ENCODE measurements at regions not wholly inside any gene's neighbourhood (a gene's known extent, or its start where the extent isn't known, plus 50 kb on each side); places are given as distances from the start of the nearest gene placed in this dataset.

- no peak for DNase-seq (ENCODE audit: low spot score in 2 of 2)
- Histone ChIP-seq H3K36me3 (no peaks in the 10 kb centered on the region), H3K27ac (no peak overlapping the region), H3K4me1 (no peaks in the 10 kb centered on the region), H3K9me3 (no peaks in the 10 kb centered on the region), H3K27me3 (no peaks in the 10 kb centered on the region), H3K4me3 (no peak overlapping the region)
- WGBS, result 74% methylated on average over 3 of the region's 3 CpGs
- TF ChIP-seq CTCF (IDR thresholded peaks at IDR 0.05), result no peak
- TF ChIP-seq POLR2AphosphoS5 (IDR thresholded peaks at IDR 0.05), result no peak
- no peak for TF ChIP-seq POLR2A (IDR thresholded peaks at IDR 0.05)
- no peak for TF ChIP-seq EP300 (IDR thresholded peaks at IDR 0.05)
Observed at GRCh38 chr4:30670206-30670605, 50.0 kb upstream of the PCDH7 start.

Data from suprapubic skin (tissue), 4 donors.